ENCODE measurements at regions not wholly inside any gene's neighbourhood (a gene's known extent, or its start where the extent isn't known, plus 50 kb on each side); places are given as distances from the start of the nearest gene placed in this dataset.

DNA sequence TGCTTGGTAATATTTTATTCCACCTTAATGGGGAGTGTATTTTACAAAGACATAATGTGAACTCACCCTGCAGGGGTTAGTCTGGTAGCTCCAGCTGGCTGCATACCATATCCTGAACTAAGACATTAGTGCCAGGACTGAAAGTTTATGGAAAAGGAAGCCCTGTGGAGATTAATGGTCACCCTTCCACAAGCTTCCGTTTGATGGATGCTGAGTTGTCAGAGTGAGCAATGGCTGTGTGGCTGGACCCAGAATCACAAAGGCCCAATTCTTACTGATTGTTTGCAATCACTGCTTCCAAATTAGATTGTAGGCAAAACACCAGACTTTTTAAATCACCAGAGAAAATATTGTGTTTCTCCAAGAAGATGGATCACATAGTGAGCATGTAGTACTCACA, 90.1 kb upstream of the TRPC7 start:
- TF ChIP-seq POLR2A (IDR thresholded peaks at IDR 0.05): no peak
- no peak for TF ChIP-seq CTCF (IDR thresholded peaks at IDR 0.05)
- TF ChIP-seq EP300 (IDR thresholded peaks at IDR 0.05): no peak

Data from tibial nerve (tissue), 4 donors.